ENCODE measurements at regions not wholly inside any gene's neighbourhood (a gene's known extent, or its start where the extent isn't known, plus 50 kb on each side); places are given as distances from the start of the nearest gene placed in this dataset.

DNA sequence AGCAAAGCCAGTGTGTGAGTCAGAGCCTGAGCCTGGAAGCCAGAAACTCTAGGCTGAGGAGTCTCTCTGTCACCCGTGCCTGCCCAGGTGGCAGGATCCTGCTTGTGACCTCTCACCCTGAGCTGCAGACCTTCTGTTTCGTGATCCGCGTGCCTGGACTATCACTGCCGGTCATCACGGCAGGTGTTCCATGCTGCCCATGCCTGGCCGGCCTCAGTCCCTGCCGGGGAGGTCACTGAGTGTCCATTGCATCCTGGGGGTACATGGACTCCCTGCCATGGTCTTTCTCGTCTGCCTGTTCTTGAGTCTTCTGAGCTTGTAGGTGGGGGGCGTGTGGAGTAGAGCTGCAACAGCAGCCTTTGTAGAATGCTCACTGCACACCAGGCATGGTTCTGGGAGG lies 1032.4 kb downstream of the TBC1D22A start:
- Histone ChIP-seq H3K9ac (ENCODE audit: insufficient read length) (no peak overlapping the region), H3K27ac (no peak overlapping the region), H3K4me3 (no peak overlapping the region), H3K36me3 (ENCODE audit: insufficient read depth, low read length) (no peaks in the 10 kb centered on the region), H3K9me3 (ENCODE audit: low read depth, low read length) (no peaks in the 10 kb centered on the region)
- TF ChIP-seq POLR2AphosphoS5 (IDR thresholded peaks at IDR 0.05; ENCODE audit: borderline replicate concordance, low read depth, low read length) (no peak), FOXP2 (optimal IDR thresholded peaks at IDR 0.05; ENCODE audit: control extremely low read depth, extremely low read length, insufficient read depth) (no peak), EZH2 (IDR thresholded peaks at IDR 0.05) (no peak)
- DNase-seq (ENCODE audit: low read depth, low spot score) = no peak

DNA sequence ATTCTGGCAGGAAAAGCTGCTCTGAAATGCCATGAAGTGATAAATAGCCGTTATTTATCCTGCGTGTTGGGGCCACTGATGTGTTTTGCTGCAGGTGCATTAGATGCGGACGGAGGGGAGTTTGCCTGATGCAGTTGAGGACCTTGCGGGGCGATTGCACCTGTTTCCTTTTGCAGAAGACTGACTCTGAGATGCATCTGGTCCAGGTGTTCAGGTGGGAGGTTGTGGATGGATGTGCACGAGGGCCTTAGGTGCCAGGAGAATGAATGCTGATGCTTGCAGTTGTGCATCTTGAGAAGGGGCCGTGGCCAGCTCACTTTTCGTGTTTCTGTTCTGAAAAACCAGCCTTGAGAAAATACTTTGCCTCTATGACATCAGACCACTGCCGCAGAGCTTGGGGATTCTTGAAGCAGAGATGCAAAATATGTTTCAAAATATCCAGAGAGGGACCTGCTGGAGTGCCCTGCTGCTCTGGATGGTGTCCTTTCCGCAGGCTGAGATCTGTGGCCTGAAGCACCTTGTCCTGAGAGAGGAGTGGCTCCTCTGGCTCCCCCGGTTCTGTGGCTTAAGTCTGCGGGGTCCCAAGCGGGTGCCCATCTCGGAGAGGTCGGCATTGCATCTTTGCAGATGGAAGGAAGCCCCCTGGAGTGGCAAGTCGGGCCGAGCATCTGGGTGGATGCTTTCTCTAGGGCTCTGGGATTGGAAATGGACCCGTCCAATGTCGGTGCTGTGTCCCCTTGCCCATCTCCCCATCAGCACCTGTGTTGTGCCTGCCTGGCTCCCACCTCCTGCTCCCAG lies 1031.1 kb downstream of the TBC1D22A start:
- no peak overlapping the region for H3K9ac ChIP-seq (ENCODE audit: insufficient read length)
- no peak for DNase-seq (ENCODE audit: low read depth, low spot score)
- no peaks in the 10 kb centered on the region for H3K36me3 ChIP-seq (ENCODE audit: insufficient read depth, low read length)
- no peak overlapping the region for H3K4me3 ChIP-seq
- no peak overlapping the region for H3K27ac ChIP-seq
- H3K9me3 ChIP-seq (ENCODE audit: low read depth, low read length) = no peaks in the 10 kb centered on the region
- no peak for TF ChIP-seq POLR2AphosphoS5 (IDR thresholded peaks at IDR 0.05; ENCODE audit: borderline replicate concordance, low read depth, low read length)
- TF ChIP-seq FOXP2 (optimal IDR thresholded peaks at IDR 0.05; ENCODE audit: control extremely low read depth, extremely low read length, insufficient read depth) = no peak
- no peak for TF ChIP-seq EZH2 (IDR thresholded peaks at IDR 0.05)

DNA sequence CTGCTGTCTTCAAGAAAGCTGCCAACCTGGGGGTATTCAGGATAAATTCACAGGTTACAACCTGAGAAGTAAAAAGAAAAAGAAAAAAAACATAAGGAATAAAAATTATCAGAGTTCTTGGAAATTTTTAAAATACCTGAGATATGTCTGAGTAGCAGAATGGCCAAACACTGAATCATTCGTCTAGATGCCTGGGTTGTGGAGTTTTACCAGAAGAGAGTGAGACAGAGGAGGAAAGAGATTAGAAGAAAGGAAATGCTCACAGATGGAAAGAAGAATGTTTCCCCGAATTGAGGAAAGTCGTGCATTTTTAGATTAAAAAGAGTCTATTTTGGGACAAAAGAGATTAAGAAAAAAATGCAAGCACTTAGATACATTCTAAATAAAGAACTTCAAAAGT lies 1026.7 kb downstream of the TBC1D22A start:
- Histone ChIP-seq H3K9ac (ENCODE audit: insufficient read length) (no peak overlapping the region), H3K9me3 (ENCODE audit: low read depth, low read length) (no peaks in the 10 kb centered on the region)

DNA sequence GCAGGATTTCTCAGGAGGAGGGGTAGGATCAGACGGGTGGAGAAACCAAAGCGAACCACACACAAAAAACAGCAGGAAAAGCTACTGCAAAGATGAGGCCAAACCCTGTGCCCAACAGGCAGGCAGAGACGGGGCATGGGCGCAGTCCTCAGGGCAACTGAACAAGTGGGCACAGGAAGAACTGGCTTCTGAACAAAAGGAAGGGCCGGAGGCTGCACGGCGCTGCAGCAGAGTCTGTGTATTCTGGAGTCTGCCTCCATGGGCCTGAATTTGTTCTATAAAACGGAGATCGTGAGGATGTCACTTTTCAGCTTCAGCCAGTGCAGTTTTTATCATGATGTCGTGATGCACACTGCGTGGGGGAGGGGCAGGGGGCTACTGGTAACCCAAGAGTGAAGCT lies 1026.0 kb downstream of the TBC1D22A start:
- DNase-seq (ENCODE audit: low read depth, low spot score) = no peak
- TF ChIP-seq EZH2 (IDR thresholded peaks at IDR 0.05) = no peak

More for the DNA sequence above, 1026.7 kb downstream of the TBC1D22A start:
- Histone ChIP-seq H3K36me3 (ENCODE audit: insufficient read depth, low read length) (no peaks in the 10 kb centered on the region), H3K4me3 (no peak overlapping the region), H3K27ac (no peak overlapping the region)
- no peak for TF ChIP-seq EZH2 (IDR thresholded peaks at IDR 0.05)
- no peak for TF ChIP-seq POLR2AphosphoS5 (IDR thresholded peaks at IDR 0.05; ENCODE audit: borderline replicate concordance, low read depth, low read length)
- TF ChIP-seq FOXP2 (optimal IDR thresholded peaks at IDR 0.05; ENCODE audit: control extremely low read depth, extremely low read length, insufficient read depth) = no peak
- DNase-seq (ENCODE audit: low read depth, low spot score) = no peak

DNA sequence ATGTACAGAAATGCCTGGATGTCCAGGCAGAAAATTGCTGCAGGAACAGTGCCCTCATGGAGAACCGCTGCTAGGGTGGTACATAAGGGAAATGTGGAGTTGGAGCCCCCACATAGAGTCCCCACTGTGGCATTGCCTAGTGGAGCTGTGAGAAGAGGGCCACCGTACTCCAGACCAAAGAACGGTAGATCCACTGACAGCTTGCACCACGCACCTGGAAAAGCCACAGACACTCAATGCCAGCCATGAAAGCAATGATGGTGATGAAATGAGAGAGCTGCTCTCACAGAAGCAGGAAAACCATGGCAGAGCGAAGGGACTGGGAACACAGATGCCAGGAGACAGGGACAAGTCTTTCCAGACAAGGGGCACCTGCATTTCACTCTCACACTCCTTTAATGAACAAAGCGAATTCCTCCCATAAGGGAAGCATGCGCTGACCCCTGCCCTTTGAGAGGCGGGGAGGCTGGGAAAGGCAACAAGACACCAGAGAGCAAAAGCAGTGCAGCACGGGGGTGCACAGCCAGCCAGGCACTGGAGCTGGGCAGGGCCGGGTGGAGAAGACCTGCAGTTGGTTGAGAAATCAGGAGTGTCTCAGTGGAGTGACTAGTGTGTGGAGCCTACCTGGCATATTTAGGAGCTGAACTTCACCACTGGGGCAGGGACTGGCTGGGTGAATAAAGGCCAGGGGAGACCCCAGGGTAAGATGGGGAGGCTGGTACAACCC lies 1025.2 kb downstream of the TBC1D22A start:
- no peak overlapping the region for H3K27ac ChIP-seq
- no peak for DNase-seq (ENCODE audit: low read depth, low spot score)
- no peaks in the 10 kb centered on the region for H3K9me3 ChIP-seq (ENCODE audit: low read depth, low read length)
- TF ChIP-seq POLR2AphosphoS5 (IDR thresholded peaks at IDR 0.05; ENCODE audit: borderline replicate concordance, low read depth, low read length) (no peak), EZH2 (IDR thresholded peaks at IDR 0.05) (no peak), FOXP2 (optimal IDR thresholded peaks at IDR 0.05; ENCODE audit: control extremely low read depth, extremely low read length, insufficient read depth) (no peak)
- no peak overlapping the region for H3K4me3 ChIP-seq
- H3K9ac ChIP-seq (ENCODE audit: insufficient read length) = no peak overlapping the region
- H3K36me3 ChIP-seq (ENCODE audit: insufficient read depth, low read length) = no peaks in the 10 kb centered on the region

More for the DNA sequence above, 1026.0 kb downstream of the TBC1D22A start:
- Histone ChIP-seq H3K27ac (no peak overlapping the region), H3K9me3 (ENCODE audit: low read depth, low read length) (no peaks in the 10 kb centered on the region), H3K36me3 (ENCODE audit: insufficient read depth, low read length) (no peaks in the 10 kb centered on the region), H3K4me3 (no peak overlapping the region), H3K9ac (ENCODE audit: insufficient read length) (no peak overlapping the region)

DNA sequence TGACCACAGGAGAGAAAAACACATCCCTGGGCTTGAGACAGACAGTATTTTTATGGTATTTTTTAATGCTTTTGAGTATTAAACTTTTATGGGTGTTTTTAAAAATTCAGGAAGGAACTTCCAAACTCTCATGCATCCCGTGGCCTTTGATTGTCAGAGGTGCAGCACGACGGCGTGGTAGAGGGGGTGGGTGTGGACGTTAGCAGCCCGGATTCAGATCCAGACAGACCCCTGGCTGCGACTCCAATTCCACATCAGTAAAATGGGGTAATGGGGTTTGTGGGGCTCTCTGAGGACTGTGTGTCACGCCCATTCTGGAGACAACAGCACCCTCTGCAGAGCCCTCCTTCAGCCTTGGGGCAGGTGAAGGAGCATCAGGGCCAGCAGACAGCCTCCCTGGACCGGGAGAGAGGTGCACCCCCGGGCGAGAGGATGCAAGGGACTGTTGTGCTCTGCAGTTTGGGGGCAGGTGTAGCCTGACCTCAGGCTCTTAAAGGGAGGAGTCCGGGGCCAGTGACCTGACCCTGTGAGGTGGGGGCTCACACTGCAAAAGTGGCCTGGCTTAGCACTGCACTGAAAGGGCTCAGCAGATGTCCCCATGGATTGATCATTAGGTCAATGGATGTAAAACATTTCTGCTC lies 1024.3 kb downstream of the TBC1D22A start:
- H3K27ac ChIP-seq = no peak overlapping the region
- no peaks in the 10 kb centered on the region for H3K36me3 ChIP-seq (ENCODE audit: insufficient read depth, low read length)
- H3K9me3 ChIP-seq (ENCODE audit: low read depth, low read length) = no peaks in the 10 kb centered on the region
- no peak overlapping the region for H3K9ac ChIP-seq (ENCODE audit: insufficient read length)
- TF ChIP-seq POLR2AphosphoS5 (IDR thresholded peaks at IDR 0.05; ENCODE audit: borderline replicate concordance, low read depth, low read length) (no peak), EZH2 (IDR thresholded peaks at IDR 0.05) (no peak), FOXP2 (optimal IDR thresholded peaks at IDR 0.05; ENCODE audit: control extremely low read depth, extremely low read length, insufficient read depth) (no peak)
- no peak overlapping the region for H3K4me3 ChIP-seq
- DNase-seq (ENCODE audit: low read depth, low spot score) = no peak

DNA sequence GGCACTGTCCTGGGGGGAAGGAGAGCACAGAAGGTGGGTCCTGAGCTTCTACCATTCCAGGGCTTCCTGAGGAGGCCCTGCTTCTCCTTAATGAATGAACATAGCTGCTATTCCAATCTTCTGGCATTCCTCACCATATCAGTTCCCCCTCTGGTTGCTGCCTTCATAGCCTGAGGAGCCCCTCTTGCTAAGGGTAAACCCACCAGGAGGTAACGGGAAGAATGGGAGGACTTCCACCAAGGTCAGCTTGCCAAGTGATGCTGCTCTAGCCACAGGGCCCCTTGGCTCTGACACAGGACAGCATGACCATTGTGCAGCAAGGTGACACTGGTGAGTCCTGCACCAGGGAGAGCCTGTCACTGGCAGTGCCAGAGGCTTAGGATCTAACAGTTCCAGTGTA lies 1022.5 kb downstream of the TBC1D22A start:
- Histone ChIP-seq H3K27ac (no peak overlapping the region), H3K36me3 (ENCODE audit: insufficient read depth, low read length) (no peaks in the 10 kb centered on the region), H3K9me3 (ENCODE audit: low read depth, low read length) (no peaks in the 10 kb centered on the region), H3K4me3 (no peak overlapping the region), H3K9ac (ENCODE audit: insufficient read length) (no peak overlapping the region)
- no peak for DNase-seq (ENCODE audit: low read depth, low spot score)
- TF ChIP-seq FOXP2 (optimal IDR thresholded peaks at IDR 0.05; ENCODE audit: control extremely low read depth, extremely low read length, insufficient read depth) (no peak), EZH2 (IDR thresholded peaks at IDR 0.05) (no peak)

DNA sequence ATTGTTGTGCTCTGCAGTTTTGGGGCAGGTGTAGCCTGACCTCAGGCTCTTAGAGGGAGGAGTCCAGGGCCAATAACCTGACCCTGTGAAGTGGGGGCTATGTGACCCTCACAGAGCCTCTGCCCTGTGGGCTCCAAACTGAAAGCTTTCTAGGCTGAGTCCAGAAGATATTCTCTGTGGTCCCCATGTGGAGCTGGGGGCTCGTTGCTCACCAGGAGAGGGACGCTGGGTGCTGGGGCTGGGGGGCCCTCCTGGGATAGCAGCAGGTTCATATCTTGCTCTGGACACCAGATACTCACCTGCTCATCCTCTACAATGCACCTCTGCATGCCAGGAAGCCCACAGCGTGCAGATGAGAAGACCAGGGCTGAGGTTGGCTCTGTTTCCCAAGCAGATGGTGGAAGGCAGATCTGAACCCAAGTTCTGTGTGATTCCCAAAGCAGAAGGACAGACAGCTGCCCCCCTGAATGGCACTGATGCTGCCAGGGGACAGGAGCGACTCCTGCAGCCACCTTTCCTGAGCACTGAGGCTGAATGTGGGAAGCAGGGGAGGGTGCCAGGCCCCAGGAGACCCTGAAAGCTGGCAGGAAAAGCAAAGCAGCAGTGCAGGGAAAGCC lies 1022.0 kb downstream of the TBC1D22A start:
- no peaks in the 10 kb centered on the region for H3K36me3 ChIP-seq (ENCODE audit: insufficient read depth, low read length)
- no peak overlapping the region for H3K9ac ChIP-seq (ENCODE audit: insufficient read length)
- no peak for TF ChIP-seq EZH2 (IDR thresholded peaks at IDR 0.05)
- no peak for TF ChIP-seq FOXP2 (optimal IDR thresholded peaks at IDR 0.05; ENCODE audit: control extremely low read depth, extremely low read length, insufficient read depth)
- no peak for TF ChIP-seq POLR2AphosphoS5 (IDR thresholded peaks at IDR 0.05; ENCODE audit: borderline replicate concordance, low read depth, low read length)
- H3K9me3 ChIP-seq (ENCODE audit: low read depth, low read length) = no peaks in the 10 kb centered on the region
- no peak overlapping the region for H3K4me3 ChIP-seq
- DNase-seq (ENCODE audit: low read depth, low spot score) = no peak
- no peak overlapping the region for H3K27ac ChIP-seq
